Upper lobe of left lung (tissue), 4 donors: ENCODE measurements at regions not wholly inside any gene's neighbourhood (a gene's known extent, or its start where the extent isn't known, plus 50 kb on each side); places are given as distances from the start of the nearest gene placed in this dataset.

Experiments
- CTCF ChIP-seq, 6 experiments: fragments of 450-650 bp in 4 of 6; fragments of 200-600 bp in 2 of 6; sonication (generic) in 2 of 6; IDR thresholded peaks; one replicate each; pipeline ENCODE4 v1.5.1; 2016 to 2019; ENCODE audit warnings: antibody characterized with exemption in 6 of 6
- POLR2A ChIP-seq, 4 donors: fragments of 450-650 bp; IDR thresholded peaks; one replicate each; pipeline ENCODE4 v1.5.1; 2016 to 2017; ENCODE audit warnings: antibody characterized with exemption in 4 of 4, mild to moderate bottlenecking in 2 of 4

GRCh38 chr6:98783578-98783977 is 50.8 kb upstream of the POU3F2 start:
- TF ChIP-seq CTCF (IDR thresholded peaks at IDR 0.05) (no peak), POLR2A (IDR thresholded peaks at IDR 0.05) (no peak)
